Fibroblast of upper back skin (primary cell): ENCODE measurements at regions not wholly inside any gene's neighbourhood (a gene's known extent, or its start where the extent isn't known, plus 50 kb on each side); places are given as distances from the start of the nearest gene placed in this dataset.

ENCODE experiments used
- DNase-seq: peaks from one replicate; pipeline ENCODE4 v3.0.0-alpha.2; 2013

- peak; percentile 35 for DNase-seq
Observed at GRCh38 chr17:13297183-13297582, 279.4 kb upstream of the ELAC2 start.

DNA sequence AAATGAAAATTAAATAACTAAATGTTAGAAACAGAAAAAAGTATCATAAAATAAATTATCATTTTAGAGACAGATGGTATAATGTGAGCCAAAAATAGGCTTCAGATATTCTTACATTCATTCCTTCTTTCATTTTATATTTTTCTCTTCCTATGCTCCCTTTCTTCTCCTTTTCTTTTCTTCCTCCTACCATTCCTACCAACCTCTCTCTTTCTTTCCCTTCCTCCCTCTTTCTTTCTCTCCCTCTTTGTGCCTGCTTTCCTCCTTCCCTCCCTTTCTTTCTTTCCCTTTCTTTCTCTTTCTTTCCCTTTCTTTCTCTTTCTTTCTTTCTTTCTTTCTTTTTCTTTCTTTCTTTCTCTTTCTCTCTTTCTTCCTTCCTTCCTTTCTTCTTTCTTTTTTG, 275.6 kb upstream of the ELAC2 start:
- no peak for DNase-seq

DNA sequence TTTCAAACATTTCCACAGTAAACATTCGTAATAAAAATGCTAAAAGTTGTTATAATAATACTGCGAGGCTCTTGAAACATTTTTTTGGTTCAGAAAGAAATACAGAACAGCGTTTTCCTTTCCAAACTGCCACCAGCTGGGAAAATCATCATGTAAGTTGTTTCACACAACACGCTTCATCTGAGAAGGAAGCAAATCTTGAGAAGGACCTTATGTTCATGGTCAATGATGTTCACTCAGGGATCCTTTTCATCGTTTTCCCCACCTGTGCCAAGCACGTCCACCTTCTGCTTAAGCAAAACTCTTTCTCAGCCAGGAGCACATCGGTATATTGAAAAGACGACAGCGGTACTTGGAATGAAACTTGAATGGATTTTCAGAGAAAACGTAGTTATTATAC, 274.5 kb upstream of the ELAC2 start:
- DNase-seq = no peak

DNA sequence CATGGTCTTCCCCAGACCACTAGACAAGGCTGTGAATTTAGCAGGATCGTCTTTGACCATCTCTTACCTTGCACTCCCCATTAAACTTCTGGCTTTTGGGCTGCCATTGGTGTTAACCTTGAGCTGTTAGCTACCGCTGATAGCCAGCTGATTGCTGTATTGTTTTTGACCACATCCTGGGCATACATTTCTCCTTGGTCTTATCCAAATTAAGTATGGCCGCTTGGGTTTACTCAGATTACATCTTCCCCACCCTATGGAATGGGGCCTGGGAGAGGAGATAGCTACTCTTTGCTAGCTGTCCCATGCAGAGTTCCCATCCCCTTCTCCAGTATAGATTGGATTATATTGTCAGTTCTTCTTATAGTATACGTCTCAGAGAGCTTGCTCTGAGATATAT, 270.4 kb upstream of the ELAC2 start:
- no peak for DNase-seq

DNA sequence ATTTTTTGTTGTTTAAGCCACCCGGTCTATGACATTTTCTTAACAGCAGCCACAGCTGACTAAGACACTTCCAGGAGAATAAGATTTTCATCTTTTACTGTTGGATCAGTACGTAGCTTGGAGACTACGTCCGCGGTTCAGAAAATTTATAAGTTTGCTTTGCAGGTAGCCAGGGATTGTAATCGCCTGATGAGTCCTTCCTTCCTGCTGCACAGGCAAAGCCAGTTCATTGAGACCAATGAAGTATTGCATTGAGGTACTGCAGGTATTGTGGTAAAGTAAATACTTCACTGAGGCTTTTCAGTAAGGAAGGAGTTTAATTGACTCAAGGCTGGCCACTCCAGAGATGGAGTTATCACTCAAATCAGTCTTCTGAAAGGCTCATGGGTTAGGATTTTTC, 269.4 kb upstream of the ELAC2 start:
- no peak for DNase-seq

- DNase-seq = no peak
Observed at GRCh38 chr17:13283606-13284005, 265.8 kb upstream of the ELAC2 start.

GRCh38 chr17:13281626-13282025, 263.8 kb upstream of the ELAC2 start:
- peak; percentile 33 for DNase-seq

DNA sequence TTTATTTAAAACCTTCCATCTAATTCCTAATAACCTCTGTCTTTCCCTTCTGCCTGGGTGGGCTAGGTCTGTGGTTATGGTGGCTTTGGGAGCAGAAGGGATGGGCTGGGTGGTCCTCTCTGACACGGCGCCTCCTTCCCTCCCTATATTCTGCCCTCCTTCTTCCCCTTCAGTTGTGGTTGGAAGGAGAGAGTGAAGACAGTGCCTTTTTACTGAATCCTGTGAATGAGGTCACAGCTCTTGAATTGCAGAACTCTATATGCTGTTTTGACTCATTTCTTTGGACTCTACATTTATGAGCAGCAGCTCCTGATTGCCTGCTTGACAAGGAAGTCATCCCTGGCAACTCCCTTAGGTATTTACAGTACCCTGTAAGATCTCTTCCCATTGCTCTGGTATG, 256.0 kb upstream of the ELAC2 start:
- peak; percentile 89 for DNase-seq

DNA sequence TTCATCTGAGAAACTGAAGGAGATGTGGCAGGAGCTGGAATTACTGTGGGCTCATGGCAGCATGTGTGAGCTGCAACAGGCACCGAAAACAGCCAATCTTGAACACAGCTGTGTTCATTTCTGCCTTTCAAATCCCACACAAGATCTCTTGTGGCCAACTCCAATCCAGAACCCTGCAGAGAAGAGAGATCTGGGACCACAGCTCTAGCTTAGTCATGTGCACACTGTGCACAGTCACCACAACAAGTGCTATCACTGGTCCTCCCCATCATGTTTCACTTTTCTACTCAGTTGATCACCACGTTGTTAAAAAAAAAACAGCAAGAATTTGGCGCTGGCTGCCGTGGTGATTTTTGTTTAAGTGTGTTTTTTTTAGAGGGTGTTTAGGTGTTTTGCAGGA, 254.5 kb upstream of the ELAC2 start:
- peak; percentile 54 for DNase-seq

DNA sequence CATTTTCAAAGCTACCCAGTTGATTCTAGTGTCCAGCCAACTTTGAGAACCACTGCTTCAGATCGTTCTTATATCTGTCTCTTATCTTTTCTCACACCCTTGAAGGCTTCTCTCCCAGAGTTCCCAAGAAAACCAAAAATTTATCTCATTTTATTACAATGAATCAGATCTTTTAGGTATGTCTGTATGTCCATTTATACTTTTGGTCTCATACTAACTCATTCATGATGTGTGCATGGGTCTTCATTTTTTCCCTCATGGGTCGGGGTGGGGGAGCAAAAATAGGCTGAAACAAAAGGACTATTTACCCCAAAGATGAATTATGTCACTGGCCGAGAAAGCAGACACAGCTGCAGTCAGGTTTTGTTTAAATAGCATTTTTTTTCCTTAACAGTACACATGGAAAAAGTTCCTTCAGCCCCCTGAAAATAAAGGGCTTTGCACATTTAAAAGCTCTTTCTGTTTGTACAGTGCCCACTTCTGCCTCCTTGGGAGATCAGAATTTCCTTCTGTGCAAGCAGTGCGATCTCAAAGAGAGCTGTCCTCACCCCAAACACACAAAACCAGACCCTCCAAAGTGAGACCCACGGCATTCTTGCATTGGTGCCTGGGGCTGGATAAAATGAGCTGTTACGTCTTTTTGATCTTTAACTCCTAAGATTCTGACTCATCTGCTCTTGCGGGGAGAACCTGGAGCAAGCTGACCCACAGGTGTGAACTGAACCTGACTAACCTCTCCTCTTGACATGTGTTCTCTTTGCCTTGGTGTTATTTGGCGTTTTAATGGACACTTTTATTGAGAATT, 251.2 kb upstream of the ELAC2 start:
- peak; percentile 59 for DNase-seq

DNA sequence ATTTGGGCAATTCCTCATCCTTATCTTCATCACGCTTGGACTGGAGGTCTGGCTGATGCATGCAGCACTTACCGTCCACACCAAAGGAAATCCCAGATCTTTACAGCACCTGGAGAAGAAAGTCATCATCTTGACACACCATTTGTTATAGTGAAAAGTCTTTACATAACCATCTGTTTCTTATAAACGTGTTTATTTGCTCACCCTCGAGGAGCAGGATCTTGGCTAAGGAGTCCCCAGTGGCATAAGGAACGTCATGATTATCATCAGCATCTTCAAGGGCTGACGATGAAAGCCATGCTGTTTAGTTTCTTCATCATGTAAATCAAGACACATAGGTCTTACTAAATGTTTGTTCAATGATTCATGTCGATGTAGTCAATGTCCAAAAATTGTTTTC, 248.8 kb upstream of the ELAC2 start:
- peak; percentile 94 for DNase-seq

DNA sequence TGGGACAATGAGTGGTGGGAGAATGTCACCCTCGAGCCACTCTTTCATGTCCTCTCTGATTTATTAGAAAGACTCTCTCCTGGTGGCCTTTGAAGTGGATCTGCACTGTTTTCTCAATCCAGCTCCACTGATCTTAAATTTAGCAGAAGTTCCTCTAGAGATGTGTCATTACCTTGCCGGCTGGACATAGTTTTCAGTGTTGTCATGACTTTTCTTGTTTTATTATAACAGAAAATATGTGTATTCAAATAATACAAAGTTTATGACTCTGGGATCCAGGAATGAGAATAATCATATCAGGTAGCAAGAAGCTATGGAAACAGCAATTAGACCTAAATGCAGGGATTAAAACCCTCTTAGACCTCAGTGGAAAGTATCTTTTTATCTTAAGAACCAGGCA, 247.5 kb upstream of the ELAC2 start:
- peak; percentile 66 for DNase-seq

- no peak for DNase-seq
Observed at GRCh38 chr17:13263746-13264145, 245.9 kb upstream of the ELAC2 start.

GRCh38 chr17:13256545-13256944, 238.7 kb upstream of the ELAC2 start:
- DNase-seq = no peak

GRCh38 chr17:13253733-13254410, 236.0 kb upstream of the ELAC2 start:
- no peak for DNase-seq

DNA sequence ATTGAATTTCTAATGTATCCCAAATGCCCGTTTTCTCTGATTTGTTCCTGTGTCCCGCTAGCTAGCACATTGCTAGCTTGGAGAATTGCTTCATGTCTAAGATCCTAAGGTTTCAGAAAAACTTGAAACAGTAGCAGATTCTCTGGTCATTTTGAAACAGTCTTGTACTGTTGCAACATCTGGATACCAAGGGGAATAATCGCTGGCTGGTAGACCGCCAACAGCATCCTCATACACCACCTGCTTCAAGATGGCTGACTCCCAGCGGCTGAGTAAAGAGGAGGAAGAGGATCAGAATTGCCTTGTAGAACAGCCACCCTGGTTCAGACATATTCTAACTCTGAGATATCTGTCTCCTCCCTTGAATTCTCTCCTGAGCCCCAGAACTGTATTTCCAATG, 226.7 kb upstream of the ELAC2 start:
- peak; percentile 64 for DNase-seq

GRCh38 chr17:13243585-13243984, 225.8 kb upstream of the ELAC2 start:
- DNase-seq = no peak

- no peak for DNase-seq
Observed at GRCh38 chr17:13240851-13241250, 223.0 kb upstream of the ELAC2 start.

DNA sequence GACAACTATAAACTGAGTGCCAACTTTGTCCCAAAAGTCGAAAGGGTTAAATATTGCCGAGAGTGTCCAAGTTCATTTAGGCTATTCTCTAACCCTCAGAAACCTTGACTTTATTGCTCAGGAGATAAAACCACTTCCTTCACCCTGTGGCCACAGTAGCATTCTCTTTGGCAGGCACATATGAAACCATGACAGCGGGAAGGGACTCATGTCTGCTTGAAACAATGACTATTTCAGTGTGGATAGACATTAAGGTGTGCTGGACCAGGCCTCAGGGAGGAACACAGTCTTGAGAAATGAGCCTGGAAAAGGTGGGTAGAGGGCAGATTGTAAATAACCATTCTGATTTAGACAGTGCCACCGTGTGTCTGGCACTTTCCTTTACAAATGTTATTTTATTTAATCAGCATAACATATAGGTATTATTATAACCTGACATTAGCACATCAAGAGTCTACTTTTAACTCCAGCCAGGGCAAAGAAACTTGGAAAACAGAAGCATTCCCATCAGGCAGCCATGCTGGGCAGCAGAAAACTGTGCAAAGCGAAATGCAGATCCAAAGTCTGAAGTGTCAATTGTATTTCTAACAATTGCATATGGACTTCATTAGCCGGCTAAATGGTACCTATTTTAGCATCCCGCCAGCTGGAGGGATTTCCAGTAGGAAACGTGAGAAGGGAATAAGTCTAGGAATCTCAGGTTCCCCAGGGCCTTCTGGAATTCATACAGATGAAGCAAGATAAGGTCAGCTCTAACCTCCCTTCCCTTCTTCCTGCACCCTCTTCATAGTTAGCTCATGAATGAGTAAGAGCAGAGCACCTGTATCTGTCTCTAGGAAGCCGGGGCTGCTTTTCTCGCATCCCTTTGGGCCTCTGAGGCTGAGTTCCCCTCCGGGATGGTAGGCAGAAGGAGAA, 212.8 kb upstream of the ELAC2 start:
- peak; percentile 76 for DNase-seq

- DNase-seq = no peak
Observed at GRCh38 chr17:13228225-13228624, 210.4 kb upstream of the ELAC2 start.

GRCh38 chr17:13222975-13223374, 205.1 kb upstream of the ELAC2 start:
- DNase-seq = no peak

DNA sequence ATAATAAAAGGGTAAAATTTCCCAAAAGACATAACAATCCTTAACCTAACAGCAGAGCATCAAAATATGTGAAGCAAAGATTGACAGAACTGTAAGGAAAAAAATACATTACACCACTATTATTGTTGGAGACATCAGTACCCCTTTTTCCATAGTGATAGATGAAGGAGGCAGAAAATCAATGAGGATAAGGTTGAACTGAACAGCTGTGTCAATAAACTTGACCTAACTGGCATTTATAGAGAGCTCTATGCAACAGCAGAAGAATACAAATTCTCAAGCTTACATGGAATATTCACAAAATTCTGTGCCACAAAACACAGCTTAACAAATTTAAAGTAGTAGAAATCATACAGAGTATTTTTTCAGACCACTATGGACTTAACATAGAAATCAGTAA, 195.0 kb upstream of the ELAC2 start:
- DNase-seq = no peak

GRCh38 chr17:13209081-13209480, 191.3 kb upstream of the ELAC2 start:
- peak; percentile 82 for DNase-seq
